NAMALWA (cell line): ENCODE measurements at regions not wholly inside any gene's neighbourhood (a gene's known extent, or its start where the extent isn't known, plus 50 kb on each side); places are given as distances from the start of the nearest gene placed in this dataset.
"Not testable (repeated sequence)": the region's sequence is repeated elsewhere in the genome, so short reads cannot be mapped to it uniquely, and the experiment has no call there.

Experiments used
- DNase-seq: peaks from one replicate; pipeline ENCODE4 v3.0.0-alpha.2; 2015; ENCODE audit warnings: low spot score

DNA sequence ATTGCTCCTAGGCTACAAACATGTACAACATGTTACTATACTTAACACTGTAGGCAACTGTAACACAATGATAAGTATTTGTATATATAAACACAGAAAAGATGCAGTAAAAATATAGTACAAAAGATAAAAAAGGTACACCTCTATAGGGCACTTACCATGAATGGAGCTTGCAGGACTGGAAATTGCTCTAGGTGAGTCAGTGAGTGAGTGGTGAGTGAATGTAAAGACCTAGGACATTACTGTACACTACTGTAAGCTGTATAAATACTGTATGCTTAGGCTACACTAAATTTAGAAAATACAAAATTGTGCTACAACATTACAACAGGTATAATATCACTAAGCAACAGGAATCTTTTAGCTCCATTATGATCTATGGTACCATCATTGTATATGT lies 312.0 kb upstream of the PREP start:
- no peak for DNase-seq

DNA sequence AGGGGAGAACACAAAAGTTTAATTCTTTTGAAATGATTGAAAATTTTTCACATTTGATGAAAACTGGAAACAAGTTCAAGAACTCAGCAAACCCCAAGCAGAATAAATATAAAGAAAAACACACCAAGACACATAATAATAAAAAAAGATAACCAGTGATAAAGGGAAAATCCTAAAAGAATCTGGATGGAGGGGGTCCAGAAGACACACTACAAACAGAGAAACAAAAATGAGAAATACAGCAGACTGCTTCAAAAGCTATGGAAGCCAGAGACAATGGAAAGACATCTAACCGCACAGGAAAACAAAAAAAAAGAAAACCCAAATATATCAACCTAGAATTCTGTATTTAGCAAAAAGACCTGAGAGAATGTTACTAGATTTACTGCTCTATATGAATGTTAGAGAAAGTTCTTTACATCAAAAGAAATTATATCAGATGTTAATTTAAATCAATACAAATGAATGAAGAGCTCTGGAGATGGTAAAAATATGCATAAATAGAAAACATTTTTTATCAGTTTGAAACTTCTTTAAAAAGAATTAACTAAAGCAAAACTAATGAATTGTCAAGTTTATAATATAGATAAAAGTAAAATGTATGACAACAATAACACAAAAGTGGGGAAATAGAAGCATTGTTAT lies 310.7 kb upstream of the PREP start:
- no peak for DNase-seq

- DNase-seq = no peak
Measured at GRCh38 chr6:105711216-105711615, 308.3 kb upstream of the PREP start.

DNA sequence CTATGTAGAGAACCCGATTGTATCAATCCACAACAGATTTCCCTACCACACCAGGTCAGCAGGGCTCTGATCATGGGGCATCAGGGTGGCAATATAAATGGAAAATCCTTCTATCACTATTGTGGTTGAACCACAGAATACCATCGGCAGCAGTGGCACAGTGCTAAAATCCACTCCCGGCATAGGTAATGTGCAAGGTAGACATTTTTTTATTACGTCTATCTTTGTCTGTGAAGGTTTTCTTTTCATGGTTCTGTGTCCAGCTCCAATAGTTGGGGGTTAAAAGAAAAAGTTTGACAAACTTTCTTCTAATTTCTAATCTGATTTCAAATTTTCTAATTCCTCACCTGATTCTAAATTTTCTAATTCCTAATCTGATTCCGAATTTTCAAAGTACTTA lies 302.7 kb upstream of the PREP start:
- no peak for DNase-seq

DNA sequence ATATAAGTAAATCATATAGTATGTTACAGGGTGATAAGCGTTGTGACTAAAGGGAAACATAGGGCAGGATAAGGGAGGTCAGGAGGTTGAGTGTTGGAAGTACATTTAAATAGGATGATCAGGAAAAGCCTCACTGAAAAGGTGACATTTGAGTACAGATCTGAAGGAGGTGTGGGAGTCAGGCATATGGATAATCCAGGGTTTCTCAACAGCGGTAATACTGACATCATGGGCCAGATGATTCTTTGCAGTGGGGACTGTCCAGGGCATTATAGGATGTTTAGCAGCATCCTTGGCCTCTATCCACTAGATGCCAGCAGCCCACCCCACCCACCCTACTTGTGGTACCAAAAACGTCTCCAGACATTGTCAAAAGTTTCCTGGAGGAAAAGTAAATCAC lies 292.6 kb upstream of the PREP start:
- DNase-seq = no peak

DNA sequence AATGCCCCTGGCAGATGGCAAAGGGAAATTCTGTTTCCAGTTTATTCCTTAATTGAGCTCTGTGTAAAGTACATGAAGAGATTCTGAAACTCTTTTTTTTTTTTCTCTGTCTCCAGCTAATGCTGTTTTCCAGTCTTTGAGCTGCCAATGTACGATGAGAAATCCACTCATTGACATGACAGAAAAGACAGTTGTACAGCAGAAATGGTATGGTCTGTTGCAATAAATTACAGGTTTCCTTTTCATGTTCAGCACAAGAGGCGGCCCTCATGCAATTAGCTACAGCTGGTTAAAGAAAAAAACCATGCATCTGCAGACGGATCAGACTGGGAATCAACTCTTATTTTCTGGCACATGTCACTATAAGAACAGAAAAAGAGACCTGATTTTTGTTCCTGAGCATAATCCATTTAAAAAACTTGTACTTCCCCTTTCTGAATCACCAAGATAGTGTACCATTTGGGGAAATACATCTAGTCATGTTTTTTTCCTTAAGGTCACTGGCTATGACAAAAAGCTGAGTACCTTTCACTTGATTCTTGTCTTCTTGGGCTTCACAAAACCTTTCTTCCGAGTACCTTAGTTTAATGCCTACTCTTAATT lies 289.8 kb upstream of the PREP start:
- peak; percentile 3 for DNase-seq

DNA sequence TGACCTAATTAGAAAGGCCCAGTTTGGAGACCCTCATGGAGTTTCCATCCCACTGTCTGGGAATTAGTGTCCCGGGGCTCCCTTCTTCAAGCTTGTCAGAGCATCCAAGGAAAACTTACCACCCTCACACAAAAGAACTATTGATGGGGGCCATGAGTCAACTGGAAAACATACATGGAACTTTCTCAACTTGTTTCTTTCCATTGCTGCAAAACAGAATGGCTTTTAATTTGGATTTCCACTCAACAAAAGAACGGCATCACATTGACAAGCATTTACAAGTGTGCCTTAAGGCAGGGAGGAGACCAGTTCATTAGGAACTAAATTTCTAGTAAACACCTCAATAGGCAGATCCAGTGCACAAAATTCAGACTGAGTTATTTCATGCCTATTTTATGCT lies 289.1 kb upstream of the PREP start:
- no peak for DNase-seq

- DNase-seq = no peak
Measured at GRCh38 chr6:105691081-105691480, 288.2 kb upstream of the PREP start.

- DNase-seq = no peak
Measured at GRCh38 chr6:105688573-105688972, 285.7 kb upstream of the PREP start.

DNA sequence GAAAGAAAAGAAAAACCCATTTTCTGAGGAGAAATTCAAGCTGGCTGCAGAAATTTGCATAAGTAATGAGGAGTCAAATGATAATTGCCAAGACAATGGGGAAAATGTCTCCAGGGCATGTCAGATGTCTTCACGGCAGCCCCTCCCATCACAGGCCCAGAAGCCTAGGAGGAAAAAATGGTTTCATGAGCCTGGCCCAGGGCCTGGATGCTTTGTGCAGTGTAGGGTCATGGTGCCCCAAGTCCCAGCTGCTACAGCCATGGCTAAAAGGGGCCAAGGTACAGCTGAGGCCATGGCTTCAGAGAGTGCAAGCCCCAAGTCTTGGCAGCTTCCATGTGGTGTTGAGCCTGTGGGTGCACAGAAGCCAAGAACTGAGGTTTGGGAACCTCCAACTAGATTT lies 283.9 kb upstream of the PREP start:
- not testable (repeated sequence) for DNase-seq

GRCh38 chr6:105681061-105681460 lies 278.2 kb upstream of the PREP start:
- DNase-seq = no peak

GRCh38 chr6:105680131-105680530 lies 277.2 kb upstream of the PREP start:
- no peak for DNase-seq

GRCh38 chr6:105678516-105678915 lies 275.6 kb upstream of the PREP start:
- DNase-seq = no peak

DNA sequence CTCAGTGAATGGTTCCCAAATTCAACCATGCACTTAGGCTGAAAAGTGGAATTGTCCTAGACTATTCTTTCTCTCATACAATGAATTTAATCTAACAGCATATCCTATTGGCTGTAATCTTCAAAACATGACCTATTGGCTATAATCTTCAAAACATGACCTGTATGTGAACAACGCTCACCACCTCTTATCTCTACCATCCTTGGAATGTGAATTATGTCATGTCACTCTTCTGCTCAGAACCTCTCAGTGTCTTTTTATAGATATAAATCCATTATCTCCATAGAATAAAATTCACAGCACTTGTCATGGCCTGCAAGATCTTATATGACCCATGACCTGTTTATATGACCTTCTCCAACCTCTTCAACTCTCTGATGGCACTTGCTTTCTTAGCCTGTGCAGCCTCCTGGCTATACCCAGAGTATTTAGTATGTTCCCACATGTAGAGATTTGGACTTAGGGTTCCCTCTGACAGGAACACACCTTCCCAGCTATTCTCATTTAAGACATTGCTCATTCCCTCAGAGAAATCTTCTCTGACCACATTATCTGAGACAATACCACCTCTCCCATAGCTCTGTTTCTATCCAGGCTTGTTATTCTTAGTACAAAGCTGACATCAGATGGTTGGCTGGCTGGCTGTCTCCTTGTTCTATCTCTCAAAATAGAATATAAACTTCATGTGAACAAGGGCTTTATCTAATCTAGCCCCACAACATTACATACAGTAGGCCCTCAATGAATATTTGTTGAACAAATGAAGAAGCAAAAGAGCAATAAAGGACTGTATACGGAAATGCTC lies 275.0 kb upstream of the PREP start:
- DNase-seq = no peak

GRCh38 chr6:105676857-105677256 lies 274.0 kb upstream of the PREP start:
- DNase-seq = no peak

- no peak for DNase-seq
Measured at GRCh38 chr6:105675715-105676397, 273.0 kb upstream of the PREP start.

GRCh38 chr6:105672856-105673538 lies 270.1 kb upstream of the PREP start:
- DNase-seq = not testable (repeated sequence)

DNA sequence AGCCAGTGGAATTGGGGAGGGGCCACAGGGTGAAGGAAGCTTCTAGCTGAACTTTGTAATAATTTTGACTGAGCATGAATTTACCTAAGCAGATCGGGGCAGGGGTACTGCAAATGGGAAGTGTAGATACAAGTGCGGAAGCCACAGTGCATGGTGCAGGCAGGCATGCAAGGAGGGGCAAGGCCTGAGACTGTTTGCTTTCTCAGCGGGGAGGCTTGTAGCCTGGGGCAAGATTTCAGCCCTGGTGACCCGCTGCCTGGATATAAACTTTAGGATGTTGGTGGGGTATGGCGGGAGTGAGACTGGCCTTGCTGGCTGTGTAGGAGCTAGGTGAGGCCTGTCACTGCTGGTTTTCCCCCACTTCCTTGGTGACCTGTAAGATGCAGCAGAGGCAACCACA lies 266.4 kb upstream of the PREP start:
- DNase-seq = no peak

DNA sequence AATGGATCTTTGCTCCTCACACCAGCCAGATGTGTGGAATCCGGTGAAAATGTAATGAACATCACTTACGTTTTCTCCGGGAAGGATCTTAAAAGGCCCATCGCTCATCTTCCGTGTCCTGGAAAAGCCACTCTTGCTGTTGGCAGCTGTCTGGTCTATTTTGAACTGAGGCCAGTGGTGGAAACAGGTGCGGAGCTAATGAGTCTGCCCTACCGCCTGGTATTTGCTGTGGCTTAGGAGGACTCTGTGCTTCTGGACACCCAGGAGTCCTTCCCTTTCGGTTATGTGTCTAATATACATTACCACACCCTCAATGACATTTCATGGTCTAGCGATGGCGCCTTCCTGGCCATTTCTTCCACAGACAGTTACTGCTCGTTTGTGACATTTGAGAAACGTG lies 264.2 kb upstream of the PREP start:
- no peak for DNase-seq

DNA sequence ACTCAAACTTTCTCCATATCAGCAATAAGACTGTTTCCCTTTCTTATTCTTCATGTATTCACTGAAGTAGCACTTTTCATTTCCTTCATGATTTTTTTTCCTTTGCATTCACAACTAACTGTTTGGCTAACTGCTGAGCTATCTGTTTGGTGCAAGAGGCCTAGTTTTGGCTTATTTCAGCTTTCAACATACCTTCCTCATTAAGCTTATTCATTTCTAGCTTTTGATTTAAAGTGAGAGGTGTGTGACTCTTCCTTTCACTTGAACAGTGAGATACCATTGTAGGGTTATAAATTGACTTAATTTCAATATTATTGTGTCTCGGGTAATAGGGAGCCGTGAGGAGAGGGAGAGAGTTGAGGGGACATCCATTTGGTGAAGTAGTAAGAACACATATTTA lies 262.0 kb upstream of the PREP start:
- DNase-seq = no peak

GRCh38 chr6:105651969-105652368 lies 249.1 kb upstream of the PREP start:
- DNase-seq = no peak

- DNase-seq = no peak
Measured at GRCh38 chr6:105650347-105650746, 247.5 kb upstream of the PREP start.
